SU-DHL-6 (cell line): ENCODE measurements at regions not wholly inside any gene's neighbourhood (a gene's known extent, or its start where the extent isn't known, plus 50 kb on each side); places are given as distances from the start of the nearest gene placed in this dataset.

Experiments
- H2AFZ ChIP-seq: fragments of 200-600 bp; sonication (generic); 2 replicates; pipeline ENCODE4 v1.6.1; 2014; ENCODE audit warnings: low read depth, mild to moderate bottlenecking, moderate library complexity, mixed read lengths, antibody characterized with exemption, low read length; ENCODE audit not compliant: severe bottlenecking
- H3F3A ChIP-seq: fragments of 200-600 bp; shearing (Covaris generic); 2 replicates; pipeline ENCODE4 v1.6.0; 2016; ENCODE audit warnings: antibody characterized with exemption, mild to moderate bottlenecking; ENCODE audit not compliant: insufficient read depth
- H3K27ac ChIP-seq: fragments of 200-600 bp; sonication (generic); 2 replicates; pipeline ENCODE4 v1.5.1; 2016; ENCODE audit warnings: low read depth, mild to moderate bottlenecking, low read length, moderate library complexity, mixed read lengths
- H3K27me3 ChIP-seq: fragments of 200-600 bp; sonication (generic), shearing (Covaris generic); 2 replicates; pipeline ENCODE4 v1.6.0; 2014; ENCODE audit warnings: mild to moderate bottlenecking, low read length
- H3K36me3 ChIP-seq: fragments of 200-600 bp; sonication (generic); 2 replicates; pipeline ENCODE4 v1.6.1; 2014; ENCODE audit warnings: mild to moderate bottlenecking, low read length, mixed read lengths
- H3K4me2 ChIP-seq: fragments of 300-600, 200-600 bp; shearing (Covaris generic), sonication (generic); 2 replicates; pipeline ENCODE4 v1.6.0; 2014; ENCODE audit warnings: low read length, low read depth, mild to moderate bottlenecking; ENCODE audit not compliant: poor library complexity, severe bottlenecking
- H3K4me3 ChIP-seq: fragments of 200-600 bp; sonication (generic); 2 replicates; pipeline ENCODE4 v1.5.1; 2014; ENCODE audit warnings: antibody characterized with exemption, low read length, mild to moderate bottlenecking, mixed read lengths; ENCODE audit not compliant: insufficient read depth, poor library complexity, severe bottlenecking
- H3K79me2 ChIP-seq: fragments of 200-600 bp; sonication (generic); 2 replicates; pipeline ENCODE4 v1.6.1; 2014; ENCODE audit warnings: mild to moderate bottlenecking, low read length, moderate library complexity; ENCODE audit not compliant: insufficient read depth
- H3K9ac ChIP-seq: fragments of 200-600 bp; sonication (generic); 2 replicates; pipeline ENCODE4 v1.7.0; 2014; ENCODE audit warnings: mild to moderate bottlenecking, low read length
- H3K9me2 ChIP-seq: fragments of 200-600 bp; sonication (generic); replicated peaks from 2 replicates; pipeline ENCODE4 v1.6.1; 2014; ENCODE audit warnings: low read length; ENCODE audit not compliant: insufficient read depth
- H3K9me3 ChIP-seq: fragments of 200-600 bp; sonication (generic); 2 replicates; pipeline ENCODE4 v1.6.1; 2014; ENCODE audit warnings: low read length, mixed read lengths; ENCODE audit not compliant: insufficient read depth
- H4K20me1 ChIP-seq: fragments of 200-600 bp; sonication (generic); 2 replicates; pipeline ENCODE4 v1.6.1; 2014; ENCODE audit warnings: low read depth, mild to moderate bottlenecking, antibody characterized with exemption, low read length, moderate library complexity, mixed read lengths
- CTCF ChIP-seq: fragments of 200-600 bp; sonication (generic); IDR thresholded peaks from one replicate; pipeline ENCODE4 v1.5.1; 2017; ENCODE audit warnings: antibody characterized with exemption, mild to moderate bottlenecking, low read length, moderate library complexity; ENCODE audit not compliant: insufficient read depth, poor library complexity, severe bottlenecking
- EZH2phosphoT487 ChIP-seq: fragments of 200-600 bp; sonication (generic), shearing (Covaris generic); conservative IDR thresholded peaks from 2 replicates; pipeline ENCODE4 v1.6.1; 2018; ENCODE audit warnings: mild to moderate bottlenecking, antibody characterized with exemption, low read length, moderate library complexity, mixed read lengths

GRCh38 chr2:15793078-15793913, 147.1 kb upstream of the MYCN start:
- H3K36me3 ChIP-seq: no peaks in the 10 kb centered on the region
- H3K79me2 ChIP-seq: no peaks in the 10 kb centered on the region
- H3K27ac ChIP-seq: no peak overlapping the region
- no peak overlapping the region for H3K4me2 ChIP-seq
- no peaks in the 10 kb centered on the region for H3K9me2 ChIP-seq
- no peak for TF ChIP-seq EZH2phosphoT487
- no peak for TF ChIP-seq CTCF
- no peaks in the 10 kb centered on the region for H3K9me3 ChIP-seq
- H3F3A ChIP-seq: no peaks in the 10 kb centered on the region
- H2AFZ ChIP-seq: no peak overlapping the region
- H3K9ac ChIP-seq: no peak overlapping the region
- no peaks in the 10 kb centered on the region for H4K20me1 ChIP-seq
- no peaks in the 10 kb centered on the region for H3K27me3 ChIP-seq
- H3K4me3 ChIP-seq: no peak overlapping the region

- no peaks in the 10 kb centered on the region for H3F3A ChIP-seq
- H3K9ac ChIP-seq: no peak overlapping the region
- H4K20me1 ChIP-seq: no peaks in the 10 kb centered on the region
- no peaks in the 10 kb centered on the region for H3K9me3 ChIP-seq
- H3K4me2 ChIP-seq: no peak overlapping the region
- no peak overlapping the region for H3K27ac ChIP-seq
- no peaks in the 10 kb centered on the region for H3K36me3 ChIP-seq
- no peaks in the 10 kb centered on the region for H3K79me2 ChIP-seq
- H3K4me3 ChIP-seq: no peak overlapping the region
- H3K27me3 ChIP-seq: no peaks in the 10 kb centered on the region
- TF ChIP-seq EZH2phosphoT487: no peak
- TF ChIP-seq CTCF: no peak
- no peak overlapping the region for H2AFZ ChIP-seq
- no peaks in the 10 kb centered on the region for H3K9me2 ChIP-seq
Observed at GRCh38 chr2:15793978-15794377, 146.4 kb upstream of the MYCN start.

GRCh38 chr2:15794608-15795134, 145.7 kb upstream of the MYCN start:
- no peak overlapping the region for H3K4me2 ChIP-seq
- H3F3A ChIP-seq: no peaks in the 10 kb centered on the region
- H3K4me3 ChIP-seq: no peak overlapping the region
- no peak overlapping the region for H3K27ac ChIP-seq
- no peaks in the 10 kb centered on the region for H3K27me3 ChIP-seq
- H2AFZ ChIP-seq: no peak overlapping the region
- H3K79me2 ChIP-seq: no peaks in the 10 kb centered on the region
- TF ChIP-seq EZH2phosphoT487 (no peak), CTCF (no peak)
- H3K9ac ChIP-seq: no peak overlapping the region
- no peaks in the 10 kb centered on the region for H3K9me2 ChIP-seq
- no peaks in the 10 kb centered on the region for H3K36me3 ChIP-seq
- no peaks in the 10 kb centered on the region for H4K20me1 ChIP-seq
- H3K9me3 ChIP-seq: no peaks in the 10 kb centered on the region
